ENCODE measurements at regions not wholly inside any gene's neighbourhood (a gene's known extent, or its start where the extent isn't known, plus 50 kb on each side); places are given as distances from the start of the nearest gene placed in this dataset.

GRCh38 chr10:52672880-52673279, 99.7 kb downstream of the MBL2 start:
- no peak overlapping the region for H3K4me3 ChIP-seq (ENCODE audit: low read depth, low read length)
- in situ Hi-C loops (cut with HindIII; ENCODE audit: low sequenced_read_pairs) = no loop called here
- no peak for DNase-seq (ENCODE audit: low read depth, low spot score)
- TF ChIP-seq CTCF (IDR thresholded peaks at IDR 0.05; ENCODE audit: low read depth, low read length) = no peak

GRCh38 chr10:52673468-52673867, 99.1 kb downstream of the MBL2 start:
- DNase-seq (ENCODE audit: low read depth, low spot score) = no peak
- H3K4me3 ChIP-seq (ENCODE audit: low read depth, low read length) = no peak overlapping the region
- TF ChIP-seq CTCF (IDR thresholded peaks at IDR 0.05; ENCODE audit: low read depth, low read length) = no peak
- in situ Hi-C loops (cut with HindIII; ENCODE audit: low sequenced_read_pairs) = no loop called here

DNA sequence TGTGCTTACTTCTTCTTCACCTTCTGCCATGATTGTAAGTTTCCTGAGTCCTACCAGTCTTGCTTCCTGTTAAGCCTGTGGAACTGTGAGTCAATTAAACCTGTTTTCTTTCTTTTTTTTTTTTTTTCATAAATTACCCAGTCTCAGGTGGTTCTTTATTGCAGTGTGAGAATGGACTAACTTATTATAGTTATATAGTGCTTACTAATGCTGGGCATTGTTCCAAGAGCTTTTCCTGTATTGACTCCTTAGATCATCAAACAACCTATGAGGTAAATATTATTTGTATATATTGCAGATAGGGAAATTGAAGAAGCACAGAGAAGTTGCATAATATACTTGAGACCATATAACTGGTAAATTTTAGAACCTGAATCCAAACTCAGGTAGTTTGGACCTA, 98.1 kb downstream of the MBL2 start:
- no peak for TF ChIP-seq CTCF (IDR thresholded peaks at IDR 0.05; ENCODE audit: low read depth, low read length)
- H3K4me3 ChIP-seq (ENCODE audit: low read depth, low read length) = no peak overlapping the region
- in situ Hi-C loops (cut with HindIII; ENCODE audit: low sequenced_read_pairs) = no loop called here
- DNase-seq (ENCODE audit: low read depth, low spot score) = no peak

DNA sequence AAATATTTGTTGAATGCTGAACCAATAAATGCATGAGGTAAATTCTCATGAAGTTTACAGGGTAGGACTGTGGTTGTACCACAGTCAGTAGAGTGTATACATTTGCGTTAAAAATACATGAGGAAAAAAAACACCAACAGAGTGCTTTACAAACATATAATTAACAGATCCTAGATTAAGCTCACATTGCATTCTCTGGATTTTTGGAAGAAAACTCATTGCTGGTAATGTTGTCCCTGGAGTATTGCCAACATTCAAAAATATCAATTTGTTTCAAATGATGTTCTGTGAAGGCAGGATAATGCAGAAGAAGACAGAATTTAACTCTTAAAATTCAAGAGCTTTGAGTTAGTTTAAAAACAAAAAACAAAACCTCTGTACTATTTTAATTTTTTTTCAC, 95.5 kb downstream of the MBL2 start:
- no peak overlapping the region for H3K4me3 ChIP-seq (ENCODE audit: low read depth, low read length)
- no peak for DNase-seq (ENCODE audit: low read depth, low spot score)
- in situ Hi-C loops (cut with HindIII; ENCODE audit: low sequenced_read_pairs) = no loop called here
- no peak for TF ChIP-seq CTCF (IDR thresholded peaks at IDR 0.05; ENCODE audit: low read depth, low read length)

- no peak for TF ChIP-seq CTCF (IDR thresholded peaks at IDR 0.05; ENCODE audit: low read depth, low read length)
- H3K4me3 ChIP-seq (ENCODE audit: low read depth, low read length) = no peak overlapping the region
- no peak for DNase-seq (ENCODE audit: low read depth, low spot score)
- in situ Hi-C loops (cut with HindIII; ENCODE audit: low sequenced_read_pairs) = no loop called here
Measured at GRCh38 chr10:52678611-52679010, 94.0 kb downstream of the MBL2 start.

GRCh38 chr10:52679117-52679516, 93.5 kb downstream of the MBL2 start:
- in situ Hi-C loops (cut with HindIII; ENCODE audit: low sequenced_read_pairs) = no loop called here
- no peak for TF ChIP-seq CTCF (IDR thresholded peaks at IDR 0.05; ENCODE audit: low read depth, low read length)
- DNase-seq (ENCODE audit: low read depth, low spot score) = no peak
- no peak overlapping the region for H3K4me3 ChIP-seq (ENCODE audit: low read depth, low read length)

DNA sequence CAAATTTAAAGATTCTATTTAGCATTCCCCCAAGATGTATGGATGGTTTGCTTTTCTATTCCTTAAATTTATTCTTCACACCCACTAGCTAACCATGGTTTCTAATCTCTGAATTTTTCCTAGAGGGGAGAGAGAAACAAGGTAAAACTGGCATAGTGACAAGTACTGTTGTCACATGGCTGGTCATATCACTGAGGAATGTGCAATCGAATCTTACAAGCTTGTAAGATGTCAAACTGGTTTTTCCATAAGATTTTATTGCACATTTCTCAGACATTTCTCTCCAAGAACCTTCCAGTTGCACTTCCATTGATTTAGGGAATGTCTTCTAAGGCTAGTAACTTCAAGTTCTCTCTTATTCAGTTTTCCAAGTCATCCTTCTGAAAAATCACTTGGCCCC, 89.8 kb downstream of the MBL2 start:
- in situ Hi-C loops (cut with HindIII; ENCODE audit: low sequenced_read_pairs) = no loop called here
- no peak overlapping the region for H3K4me3 ChIP-seq (ENCODE audit: low read depth, low read length)
- no peak for TF ChIP-seq CTCF (IDR thresholded peaks at IDR 0.05; ENCODE audit: low read depth, low read length)
- no peak for DNase-seq (ENCODE audit: low read depth, low spot score)
